GM12892 (cell line): ENCODE measurements at regions not wholly inside any gene's neighbourhood (a gene's known extent, or its start where the extent isn't known, plus 50 kb on each side); places are given as distances from the start of the nearest gene placed in this dataset.

ENCODE experiments used
- POLR2A ChIP-seq: IDR thresholded peaks from 2 replicates; pipeline ENCODE4 v1.6.1; 2011; ENCODE audit warnings: low read depth, low read length, control low read depth
- POLR2AphosphoS5 ChIP-seq: IDR thresholded peaks from 2 replicates; pipeline ENCODE4 v1.6.1; 2011; ENCODE audit warnings: low read depth, low read length, control low read depth

- TF ChIP-seq POLR2AphosphoS5, result no peak
- TF ChIP-seq POLR2A, result no peak
Observed at GRCh38 chr10:111488668-111489067, 411.8 kb downstream of the ADRA2A start.
